ENCODE measurements at regions not wholly inside any gene's neighbourhood (a gene's known extent, or its start where the extent isn't known, plus 50 kb on each side); places are given as distances from the start of the nearest gene placed in this dataset.

DNA sequence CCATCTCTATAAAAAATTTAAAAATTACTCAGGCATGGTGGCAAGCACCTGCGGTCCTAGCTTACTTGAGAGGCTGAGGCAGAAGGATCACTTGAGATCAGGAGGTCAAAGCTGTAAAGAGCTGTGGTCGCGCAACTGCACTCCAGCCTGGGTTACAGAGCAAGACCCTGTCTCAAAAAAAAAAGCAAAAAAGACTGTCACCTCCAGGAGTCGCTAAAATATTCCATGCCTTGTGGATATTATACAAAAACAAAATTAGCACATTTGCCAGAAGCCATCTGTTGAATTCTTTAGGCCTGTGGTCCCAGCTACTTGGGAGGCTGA is 87.0 kb upstream of the SDK1 start:
- ChIA-PET POLR2A (interaction anchor here (0.5 kb wide), 1 partner anchor 1694 kb away, joined by 3 read pairs; no protein-coding TSS in a partner anchor), CTCF (ENCODE audit: unreplicated experiment) (no interaction called here)
- Histone ChIP-seq H4K20me1 (ENCODE audit: insufficient read depth, low read length) (no peaks in the 10 kb centered on the region), H3K4me1 (ENCODE audit: insufficient read depth, low read length, poor library complexity, severe bottlenecking) (no peaks in the 10 kb centered on the region), H3K4me2 (ENCODE audit: low read length) (no peak overlapping the region), H2AFZ (ENCODE audit: low read length) (no peak overlapping the region), H3K36me3 (ENCODE audit: insufficient read depth, low read length) (no peaks in the 10 kb centered on the region), H3K27ac (ENCODE audit: low read depth, low read length, poor library complexity, severe bottlenecking) (no peak overlapping the region), H3K4me3 (ENCODE audit: low read depth, low read length, poor library complexity, severe bottlenecking) (no peak overlapping the region), H3K9me3 (ENCODE audit: low read length) (no peaks in the 10 kb centered on the region), H3K79me2 (ENCODE audit: insufficient read depth, low read depth, low read length) (no peaks in the 10 kb centered on the region), H3K9me2 (ENCODE audit: insufficient read depth, low read length) (no peaks in the 10 kb centered on the region)
- TF ChIP-seq, protein P1, sequence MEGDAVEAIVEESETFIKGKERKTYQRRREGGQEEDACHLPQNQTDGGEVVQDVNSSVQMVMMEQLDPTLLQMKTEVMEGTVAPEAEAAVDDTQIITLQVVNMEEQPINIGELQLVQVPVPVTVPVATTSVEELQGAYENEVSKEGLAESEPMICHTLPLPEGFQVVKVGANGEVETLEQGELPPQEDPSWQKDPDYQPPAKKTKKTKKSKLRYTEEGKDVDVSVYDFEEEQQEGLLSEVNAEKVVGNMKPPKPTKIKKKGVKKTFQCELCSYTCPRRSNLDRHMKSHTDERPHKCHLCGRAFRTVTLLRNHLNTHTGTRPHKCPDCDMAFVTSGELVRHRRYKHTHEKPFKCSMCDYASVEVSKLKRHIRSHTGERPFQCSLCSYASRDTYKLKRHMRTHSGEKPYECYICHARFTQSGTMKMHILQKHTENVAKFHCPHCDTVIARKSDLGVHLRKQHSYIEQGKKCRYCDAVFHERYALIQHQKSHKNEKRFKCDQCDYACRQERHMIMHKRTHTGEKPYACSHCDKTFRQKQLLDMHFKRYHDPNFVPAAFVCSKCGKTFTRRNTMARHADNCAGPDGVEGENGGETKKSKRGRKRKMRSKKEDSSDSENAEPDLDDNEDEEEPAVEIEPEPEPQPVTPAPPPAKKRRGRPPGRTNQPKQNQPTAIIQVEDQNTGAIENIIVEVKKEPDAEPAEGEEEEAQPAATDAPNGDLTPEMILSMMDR (conservative IDR thresholded peaks at IDR 0.05; ENCODE audit: low read length) = no peak
- no peak for TF ChIP-seq EZH2phosphoT487 (IDR thresholded peaks at IDR 0.05; ENCODE audit: borderline replicate concordance, low read depth, low read length)
- DNase-seq (ENCODE audit: low spot score) = no peak
- intact Hi-C loops (cut with micrococcal nuclease; ENCODE audit: unreplicated experiment) = no loop called here
- no TSS peak for BruUV-seq (replicated peaks)

DNA sequence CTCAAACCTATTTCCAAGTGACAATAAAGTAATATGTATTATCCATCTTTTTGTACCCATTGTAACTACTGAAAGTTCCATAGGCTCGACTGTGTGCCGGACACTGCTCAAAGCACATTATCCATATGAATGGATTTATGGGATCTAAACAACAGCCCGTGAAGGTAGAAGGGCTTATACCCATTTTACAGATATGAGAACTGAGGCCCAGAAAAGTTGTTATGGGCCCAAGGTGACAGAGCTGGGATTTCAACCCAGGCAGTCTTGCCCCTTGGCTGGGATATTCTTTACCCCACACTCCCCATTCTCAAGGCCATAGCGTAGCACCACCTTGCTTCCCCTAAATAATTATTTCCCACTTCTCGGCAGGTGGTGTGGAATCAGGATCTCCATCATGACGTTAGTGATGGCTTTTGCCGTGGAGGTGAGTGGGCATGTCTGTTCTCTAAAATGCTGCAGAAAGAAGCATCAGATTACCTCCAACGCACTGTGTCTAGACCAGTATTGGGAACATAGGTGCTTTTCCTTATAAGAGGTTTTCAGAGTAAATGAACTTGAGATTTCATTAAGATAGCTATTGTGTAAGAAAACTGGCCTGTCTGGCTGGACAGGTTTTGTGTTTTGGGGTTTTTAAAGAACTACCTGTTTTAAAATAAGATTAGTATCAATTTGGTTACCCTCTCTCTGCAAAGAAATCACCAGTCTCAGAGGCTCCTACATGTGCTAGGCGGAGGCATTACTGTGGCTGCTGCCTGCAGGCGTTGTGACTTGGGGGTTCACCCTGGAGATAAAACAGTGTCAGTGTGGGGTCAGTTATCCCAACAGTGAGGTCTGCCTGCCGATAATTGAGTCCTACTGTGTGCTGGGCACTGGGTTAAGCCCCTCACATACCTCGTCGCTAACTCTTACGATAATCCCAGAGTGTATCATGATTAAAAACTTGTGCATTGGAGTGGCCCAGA is 85.1 kb upstream of the SDK1 start:
- no peaks in the 10 kb centered on the region for H3K36me3 ChIP-seq (ENCODE audit: insufficient read depth, low read length)
- no peak for TF ChIP-seq EZH2phosphoT487 (IDR thresholded peaks at IDR 0.05; ENCODE audit: borderline replicate concordance, low read depth, low read length)
- TF ChIP-seq, protein P1 (conservative IDR thresholded peaks at IDR 0.05; ENCODE audit: low read length) = no peak
- H3K9me3 ChIP-seq (ENCODE audit: low read length) = no peaks in the 10 kb centered on the region
- ChIA-PET POLR2A (interaction anchor here (0.7 kb wide), 1 partner anchor 632 kb away, joined by 3 read pairs; no protein-coding TSS in a partner anchor), CTCF (ENCODE audit: unreplicated experiment) (no interaction called here)
- H2AFZ ChIP-seq (ENCODE audit: low read length) = no peak overlapping the region
- H4K20me1 ChIP-seq (ENCODE audit: insufficient read depth, low read length) = no peaks in the 10 kb centered on the region
- BruUV-seq (replicated peaks) = no TSS peak
- H3K4me3 ChIP-seq (ENCODE audit: low read depth, low read length, poor library complexity, severe bottlenecking) = no peak overlapping the region
- H3K27ac ChIP-seq (ENCODE audit: low read depth, low read length, poor library complexity, severe bottlenecking) = no peak overlapping the region
- H3K79me2 ChIP-seq (ENCODE audit: insufficient read depth, low read depth, low read length) = no peaks in the 10 kb centered on the region
- no peaks in the 10 kb centered on the region for H3K9me2 ChIP-seq (ENCODE audit: insufficient read depth, low read length)
- no peak for DNase-seq (ENCODE audit: low spot score)
- intact Hi-C loops (cut with micrococcal nuclease; ENCODE audit: unreplicated experiment) = no loop called here
- no peak overlapping the region for H3K4me2 ChIP-seq (ENCODE audit: low read length)
- H3K4me1 ChIP-seq (ENCODE audit: insufficient read depth, low read length, poor library complexity, severe bottlenecking) = no peaks in the 10 kb centered on the region

DNA sequence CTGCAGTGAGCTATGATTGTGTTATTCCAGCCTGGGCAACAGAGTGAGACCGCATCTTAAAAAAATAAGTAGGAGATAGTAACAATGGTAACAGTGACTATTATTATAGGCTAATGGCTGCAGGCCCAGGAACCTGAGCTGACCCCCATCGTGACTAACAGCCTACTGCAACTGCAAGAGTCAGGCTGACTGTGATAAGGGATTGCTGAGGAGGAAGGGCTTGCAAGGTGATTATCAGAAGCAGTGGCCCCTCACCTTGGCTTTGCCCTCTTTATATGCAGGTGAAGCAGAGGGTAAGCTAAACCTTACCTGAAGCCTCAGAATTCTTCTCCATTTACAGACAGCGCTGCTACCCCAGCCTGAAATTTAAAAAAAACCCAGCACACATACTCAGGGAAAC is 83.9 kb upstream of the SDK1 start:
- H3K4me2 ChIP-seq (ENCODE audit: low read length) = no peak overlapping the region
- no peak overlapping the region for H3K27ac ChIP-seq (ENCODE audit: low read depth, low read length, poor library complexity, severe bottlenecking)
- CTCF ChIA-PET (ENCODE audit: unreplicated experiment) = no interaction called here
- H3K4me1 ChIP-seq (ENCODE audit: insufficient read depth, low read length, poor library complexity, severe bottlenecking) = no peaks in the 10 kb centered on the region
- no peaks in the 10 kb centered on the region for H3K9me3 ChIP-seq (ENCODE audit: low read length)
- H3K9me2 ChIP-seq (ENCODE audit: insufficient read depth, low read length) = no peaks in the 10 kb centered on the region
- no peak overlapping the region for H3K4me3 ChIP-seq (ENCODE audit: low read depth, low read length, poor library complexity, severe bottlenecking)
- H2AFZ ChIP-seq (ENCODE audit: low read length) = no peak overlapping the region
- intact Hi-C loops (cut with micrococcal nuclease; ENCODE audit: unreplicated experiment) = no loop called here
- no peaks in the 10 kb centered on the region for H4K20me1 ChIP-seq (ENCODE audit: insufficient read depth, low read length)
- BruUV-seq (replicated peaks) = no TSS peak
- TF ChIP-seq, protein P1 (conservative IDR thresholded peaks at IDR 0.05; ENCODE audit: low read length) = no peak
- TF ChIP-seq EZH2phosphoT487 (IDR thresholded peaks at IDR 0.05; ENCODE audit: borderline replicate concordance, low read depth, low read length) = no peak
- no peaks in the 10 kb centered on the region for H3K79me2 ChIP-seq (ENCODE audit: insufficient read depth, low read depth, low read length)
- H3K36me3 ChIP-seq (ENCODE audit: insufficient read depth, low read length) = no peaks in the 10 kb centered on the region
- POLR2A ChIA-PET = interaction anchor here (0.7 kb wide), 1 partner anchor 633 kb away, joined by 3 read pairs; no protein-coding TSS in a partner anchor
- no peak for DNase-seq (ENCODE audit: low spot score)
